Ovary (tissue), 7 donors: ENCODE measurements at regions not wholly inside any gene's neighbourhood (a gene's known extent, or its start where the extent isn't known, plus 50 kb on each side); places are given as distances from the start of the nearest gene placed in this dataset.

Experiments used
- DNase-seq, 5 donors: peaks; one replicate each; pipeline ENCODE4 v3.0.0-alpha.2; 2019 to 2020
- H3K27ac ChIP-seq, 2 donors: fragments of 200-600 bp; one replicate each; pipeline versions ENCODE4 v1.5.1 to v1.8.0; 2019 to 2022
- H3K27me3 ChIP-seq: fragments of 200-600 bp; one replicate; pipeline ENCODE4 v1.8.0; 2022
- H3K36me3 ChIP-seq: fragments of 200-600 bp; sonication (generic); one replicate; pipeline ENCODE4 v1.5.1; 2019
- H3K4me1 ChIP-seq: one replicate; pipeline ENCODE4 v1.8.1; 2013; ENCODE audit warnings: mild to moderate bottlenecking, moderate library complexity; ENCODE audit not compliant: insufficient read depth
- H3K4me3 ChIP-seq: fragments of 200-600 bp; sonication (generic); one replicate; pipeline ENCODE4 v1.5.1; 2017
- H3K9me3 ChIP-seq, 2 donors: fragments of 200-600 bp in 1 of 2; sonication (generic) in 1 of 2; one replicate each; pipeline versions ENCODE4 v1.5.1 to v1.8.1; 2013 to 2019; ENCODE audit warnings: mild to moderate bottlenecking in 1 of 2, moderate library complexity in 1 of 2
- CTCF ChIP-seq, 3 donors: fragments of 450-650 bp in 2 of 3; fragments of 200-600 bp in 1 of 3; IDR thresholded peaks; one replicate each; pipeline versions ENCODE4 v1.5.1 to v1.8.0; 2016 to 2022; ENCODE audit warnings: antibody characterized with exemption in 3 of 3, mild to moderate bottlenecking in 1 of 3
- EP300 ChIP-seq: sonication (generic); formaldehyde crosslinking; IDR thresholded peaks from one replicate; pipeline ENCODE4 v1.6.1; 2017; ENCODE audit warnings: antibody characterized with exemption
- POLR2A ChIP-seq: fragments of 450-650 bp; IDR thresholded peaks from one replicate; pipeline ENCODE4 v1.6.1; 2017; ENCODE audit warnings: antibody characterized with exemption, mild to moderate bottlenecking, moderate library complexity
- WGBS, 3 donors: extraction: QIAGEN DNeasy Blood & Tissue Kit in 1 of 3; methylation state at CpG; one replicate each; pipeline versions ENCODE4 v1.1.5 to v1.1.7; 2013 to 2017; 5-methylcytosine and 5-hydroxymethylcytosine counted together
- intact Hi-C, 4 donors: fragments of 100-400 bp; cut with DNase I; formaldehyde crosslinking; loops; one replicate each; pipeline versions ENCODE4 v1.11.0 to v1.15.1; 2022 to 2023
- donor health status: DM: no; HTN: no; CAD: no; lungs with moderate emphysema.
- donor health status: DM: no; HTN: no; CAD: no.
- donor health status: Bipolar disorder and iron deficiency.
- donor health status: DM: no; HTN: no; CAD: no.
- donor health status: DM: yes; HTN: yes; CAD: no.

GRCh38 chr2:75260946-75261345 lies 61.6 kb upstream of the TACR1 start:
- no peaks in the 10 kb centered on the region for H3K4me1 ChIP-seq
- intact Hi-C loops, result no loop called here
- H3K27ac ChIP-seq, result no peak overlapping the region
- no peak overlapping the region for H3K4me3 ChIP-seq
- no peaks in the 10 kb centered on the region for H3K9me3 ChIP-seq
- TF ChIP-seq POLR2A (no peak), CTCF (IDR thresholded peaks at IDR 0.05) (no peak), EP300 (no peak)
- H3K36me3 ChIP-seq, result no peaks in the 10 kb centered on the region
- no peaks in the 10 kb centered on the region for H3K27me3 ChIP-seq
- no peak for DNase-seq

GRCh38 chr2:75258620-75259019 lies 59.3 kb upstream of the TACR1 start:
- Histone ChIP-seq H3K4me3 (no peak overlapping the region), H3K27ac (no peak overlapping the region), H3K36me3 (no peaks in the 10 kb centered on the region), H3K27me3 (no peaks in the 10 kb centered on the region), H3K4me1 (no peaks in the 10 kb centered on the region), H3K9me3 (no peaks in the 10 kb centered on the region)
- no peak for TF ChIP-seq POLR2A
- no peak for TF ChIP-seq CTCF (IDR thresholded peaks at IDR 0.05)
- TF ChIP-seq EP300, result no peak
- intact Hi-C loops, result no loop called here
- no peak for DNase-seq

GRCh38 chr2:75256485-75256884 lies 57.2 kb upstream of the TACR1 start:
- no peak for DNase-seq
- intact Hi-C loops, result no loop called here
- 72 to 84% (median 80%) methylated on average over 1 of the region's 1 CpG for WGBS, 3 donors
- Histone ChIP-seq H3K27ac (no peak overlapping the region), H3K27me3 (no peaks in the 10 kb centered on the region), H3K4me1 (no peaks in the 10 kb centered on the region), H3K36me3 (no peaks in the 10 kb centered on the region), H3K9me3 (no peaks in the 10 kb centered on the region), H3K4me3 (no peak overlapping the region)
- TF ChIP-seq CTCF (IDR thresholded peaks at IDR 0.05) (no peak), POLR2A (no peak)

- DNase-seq, result no peak
- Histone ChIP-seq H3K27me3 (no peaks in the 10 kb centered on the region), H3K4me3 (no peak overlapping the region), H3K9me3 (no peaks in the 10 kb centered on the region), H3K36me3 (no peaks in the 10 kb centered on the region), H3K4me1 (no peaks in the 10 kb centered on the region), H3K27ac (no peak overlapping the region)
- no peak for TF ChIP-seq POLR2A
- no peak for TF ChIP-seq EP300
- TF ChIP-seq CTCF (IDR thresholded peaks at IDR 0.05), result no peak
- intact Hi-C loops, result no loop called here
These were observed 54.2 kb upstream of the TACR1 start for GRCh38 chr2:75253526-75253925.

- TF ChIP-seq EP300 (no peak), CTCF (IDR thresholded peaks at IDR 0.05) (no peak), POLR2A (no peak)
- Histone ChIP-seq H3K36me3 (no peaks in the 10 kb centered on the region), H3K27ac (no peak overlapping the region), H3K27me3 (no peaks in the 10 kb centered on the region), H3K4me1 (no peaks in the 10 kb centered on the region), H3K4me3 (no peak overlapping the region), H3K9me3 (no peaks in the 10 kb centered on the region)
- DNase-seq, result no peak
- intact Hi-C loops, result no loop called here
- 26 to 37% (median 28%) methylated on average over 3 of the region's 3 CpGs for WGBS, 3 donors
These were observed 52.6 kb upstream of the TACR1 start for GRCh38 chr2:75251896-75252295.
